ENCODE measurements at regions not wholly inside any gene's neighbourhood (a gene's known extent, or its start where the extent isn't known, plus 50 kb on each side); places are given as distances from the start of the nearest gene placed in this dataset.

GRCh38 chr13:39920613-39921012, 265.2 kb downstream of the COG6 start:
- no peak overlapping the region for H3K9ac ChIP-seq (ENCODE audit: insufficient read depth, low read length, poor library complexity, severe bottlenecking)
- H3K36me3 Mint-ChIP-seq: no peaks in the 10 kb centered on the region
- H3K4me1 ChIP-seq (ENCODE audit: control insufficient read depth in 1 of 2, insufficient read depth in 2 of 2, low read length in 2 of 2): no peaks in the 10 kb centered on the region
- H3K79me2 ChIP-seq (ENCODE audit: insufficient read depth, low read length): no peaks in the 10 kb centered on the region
- H3K9me3 Mint-ChIP-seq: peaks cover 2 to 22% (median 7%) of the 10 kb centered on the region in 7 donors
- TF ChIP-seq CTCF (IDR thresholded peaks at IDR 0.05): no peak
- H3K27ac Mint-ChIP-seq: no peak overlapping the region
- no peaks in the 10 kb centered on the region for H3K36me3 ChIP-seq (replicated peaks in 1 of 2; ENCODE audit: control insufficient read depth in 1 of 2, insufficient read depth in 2 of 2, low read length in 2 of 2)
- intact Hi-C loops (cut with micrococcal nuclease): no loop called here
- no CpG with 5 or more reads among the region's 2 CpGs for WGBS (ENCODE audit: insufficient coverage)
- no peak overlapping the region for H2AFZ ChIP-seq (ENCODE audit: insufficient read depth, low read depth, low read length, poor library complexity, severe bottlenecking)
- H3K9me3 ChIP-seq (replicated peaks in 1 of 2; ENCODE audit: control insufficient read depth in 1 of 2, insufficient read depth in 1 of 2, low read length in 2 of 2): peaks cover under 1 to 2% of the 10 kb centered on the region in 2 donors
- no peak overlapping the region for H3K4me2 ChIP-seq (replicated peaks; ENCODE audit: extremely low read depth, low read length, poor library complexity, severe bottlenecking)
- H3K4me3 Mint-ChIP-seq: no peak overlapping the region
- H3K27me3 ChIP-seq (ENCODE audit: control insufficient read depth in 2 of 2, insufficient read depth in 2 of 2, low read length in 2 of 2): no peaks in the 10 kb centered on the region
- H3K4me3 ChIP-seq (replicated peaks in 1 of 3; ENCODE audit: low read depth in 2 of 3, low read length in 3 of 3): no peak overlapping the region
- no peaks in the 10 kb centered on the region for H3K4me1 Mint-ChIP-seq
- H4K20me1 ChIP-seq (ENCODE audit: insufficient read depth, low read length): no peaks in the 10 kb centered on the region
- H3K27ac ChIP-seq (ENCODE audit: low read depth in 1 of 2, low read length in 2 of 2): no peak overlapping the region
- peaks cover 0 to 2% (median 0%) of the 10 kb centered on the region in 3 donors for H3K27me3 Mint-ChIP-seq (ENCODE audit: low read depth in 3 of 3)
- no peak for DNase-seq

GRCh38 chr13:39926345-39926744, 270.9 kb downstream of the COG6 start:
- no CpG with 5 or more reads among the region's 1 CpG for WGBS (ENCODE audit: insufficient coverage)
- TF ChIP-seq CTCF (IDR thresholded peaks at IDR 0.05): no peak
- Histone ChIP-seq H3K4me1 (ENCODE audit: control insufficient read depth in 1 of 2, insufficient read depth in 2 of 2, low read length in 2 of 2) (no peaks in the 10 kb centered on the region), H4K20me1 (ENCODE audit: insufficient read depth, low read length) (no peaks in the 10 kb centered on the region), H3K79me2 (ENCODE audit: insufficient read depth, low read length) (no peaks in the 10 kb centered on the region), H3K9ac (ENCODE audit: insufficient read depth, low read length, poor library complexity, severe bottlenecking) (no peak overlapping the region), H3K4me2 (replicated peaks; ENCODE audit: extremely low read depth, low read length, poor library complexity, severe bottlenecking) (no peak overlapping the region), H3K4me3 (replicated peaks in 1 of 3; ENCODE audit: low read depth in 2 of 3, low read length in 3 of 3) (no peak overlapping the region), H3K27me3 (ENCODE audit: control insufficient read depth in 2 of 2, insufficient read depth in 2 of 2, low read length in 2 of 2) (no peaks in the 10 kb centered on the region), H2AFZ (ENCODE audit: insufficient read depth, low read depth, low read length, poor library complexity, severe bottlenecking) (no peak overlapping the region), H3K27ac (ENCODE audit: low read depth in 1 of 2, low read length in 2 of 2) (no peak overlapping the region), H3K36me3 (replicated peaks in 1 of 2; ENCODE audit: control insufficient read depth in 1 of 2, insufficient read depth in 2 of 2, low read length in 2 of 2) (no peaks in the 10 kb centered on the region), H3K9me3 (replicated peaks in 1 of 2; ENCODE audit: control insufficient read depth in 1 of 2, insufficient read depth in 1 of 2, low read length in 2 of 2) (peaks cover 8 to 11% of the 10 kb centered on the region in 2 donors)
- intact Hi-C loops (cut with micrococcal nuclease): no loop called here
- no peak overlapping the region for H3K4me3 Mint-ChIP-seq
- H3K27me3 Mint-ChIP-seq (ENCODE audit: low read depth in 3 of 3): peaks cover 0 to 2% (median 1%) of the 10 kb centered on the region in 3 donors
- no peaks in the 10 kb centered on the region for H3K4me1 Mint-ChIP-seq
- DNase-seq: no peak
- no peak overlapping the region for H3K27ac Mint-ChIP-seq
- H3K9me3 Mint-ChIP-seq: peaks cover 8 to 31% (median 16%) of the 10 kb centered on the region in 7 donors
- no peaks in the 10 kb centered on the region for H3K36me3 Mint-ChIP-seq
